HG02623 (cell line): ENCODE measurements at regions not wholly inside any gene's neighbourhood (a gene's known extent, or its start where the extent isn't known, plus 50 kb on each side); places are given as distances from the start of the nearest gene placed in this dataset.

Experiments
- ATAC-seq: cut with Tn5 transposase; IDR thresholded peaks from one replicate; pipeline ENCODE4 v1.9.1; 2021; ENCODE audit warnings: moderate library complexity; ENCODE audit not compliant: unreplicated experiment

DNA sequence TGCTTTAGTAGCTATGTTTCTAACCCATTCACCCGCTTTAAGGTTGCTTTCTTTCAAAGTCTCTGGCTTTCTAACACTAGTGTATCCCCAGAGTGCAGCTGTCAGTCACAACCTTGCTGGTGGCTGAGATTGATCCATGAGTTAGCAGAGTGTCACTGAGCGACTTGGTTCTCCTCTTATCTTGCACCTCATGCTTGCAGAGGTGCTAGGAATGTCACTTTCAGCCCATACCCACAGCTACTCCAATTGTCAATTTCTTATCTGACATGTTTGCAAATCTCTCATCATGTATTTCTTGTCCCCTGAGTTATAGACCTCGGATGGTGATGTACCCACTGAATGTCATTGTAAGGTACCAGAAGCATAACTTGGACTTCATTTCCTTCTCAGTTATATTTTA lies 1110.2 kb downstream of the GALC start:
- ATAC-seq, result no peak

DNA sequence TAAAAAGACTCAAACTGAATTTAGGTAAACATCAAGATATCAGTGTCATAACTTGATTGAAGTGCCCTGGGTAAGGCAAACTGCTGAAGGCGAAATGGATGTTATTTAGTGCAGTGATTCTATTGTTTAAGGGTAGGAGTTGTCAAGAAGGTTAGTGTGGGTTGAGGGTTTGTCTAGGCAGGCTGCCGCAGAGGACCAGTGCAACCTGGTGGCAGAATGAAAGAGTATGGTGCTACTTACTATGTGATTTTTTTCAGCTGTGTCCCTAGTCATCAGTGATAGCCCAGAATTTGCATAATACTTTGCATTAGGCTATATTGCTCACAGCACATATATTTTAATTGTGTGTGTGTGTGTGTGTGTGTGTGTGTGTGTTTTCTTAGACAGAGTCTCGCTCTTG lies 1127.0 kb downstream of the GALC start:
- no peak for ATAC-seq

GRCh38 chr14:86858591-86858990 lies 1134.4 kb downstream of the GALC start:
- no peak for ATAC-seq

GRCh38 chr14:86858031-86858430 lies 1135.0 kb downstream of the GALC start:
- no peak for ATAC-seq

GRCh38 chr14:86852530-86852929 lies 1140.5 kb downstream of the GALC start:
- ATAC-seq, result no peak

- ATAC-seq, result no peak
Measured at GRCh38 chr14:86847140-86847539, 1145.8 kb downstream of the GALC start.

DNA sequence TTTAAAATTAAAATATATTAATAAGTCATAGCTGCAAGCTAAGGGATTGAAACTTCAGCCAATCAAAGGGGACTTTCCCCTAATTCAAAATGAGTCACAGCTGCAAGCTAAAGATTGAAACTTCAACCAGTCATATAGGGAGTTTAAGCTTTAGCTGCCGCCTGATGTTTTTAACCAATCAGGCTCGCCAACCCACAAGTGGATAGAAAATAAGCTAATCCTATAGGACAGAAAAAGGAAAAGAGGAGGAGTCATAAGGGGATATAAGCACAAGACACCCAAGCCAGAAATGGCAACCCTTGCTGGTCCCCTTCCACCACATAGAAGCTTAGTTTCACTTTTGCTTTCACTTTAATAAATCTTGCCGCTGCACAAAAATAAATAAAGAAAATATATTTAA lies 1154.6 kb downstream of the GALC start:
- no peak for ATAC-seq

DNA sequence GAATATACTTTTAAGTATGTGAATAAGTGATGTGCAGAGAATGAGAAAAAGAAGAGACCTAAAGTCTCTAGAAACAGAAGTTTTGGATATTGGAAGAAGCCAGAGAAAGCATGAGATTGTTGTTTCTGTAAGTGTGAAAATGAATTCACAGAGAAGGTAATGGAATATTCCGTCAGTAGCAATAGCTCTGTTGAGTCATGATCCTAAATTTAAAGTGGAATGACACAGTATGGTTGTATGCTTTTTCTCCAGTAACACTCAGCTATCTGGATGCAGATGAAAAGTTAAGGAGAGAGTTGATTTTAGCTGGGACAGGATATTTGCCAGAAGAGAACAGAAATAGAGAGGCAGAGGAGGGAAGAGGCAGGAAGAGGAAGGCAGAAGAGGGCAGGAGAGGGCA lies 1166.3 kb downstream of the GALC start:
- no peak for ATAC-seq

DNA sequence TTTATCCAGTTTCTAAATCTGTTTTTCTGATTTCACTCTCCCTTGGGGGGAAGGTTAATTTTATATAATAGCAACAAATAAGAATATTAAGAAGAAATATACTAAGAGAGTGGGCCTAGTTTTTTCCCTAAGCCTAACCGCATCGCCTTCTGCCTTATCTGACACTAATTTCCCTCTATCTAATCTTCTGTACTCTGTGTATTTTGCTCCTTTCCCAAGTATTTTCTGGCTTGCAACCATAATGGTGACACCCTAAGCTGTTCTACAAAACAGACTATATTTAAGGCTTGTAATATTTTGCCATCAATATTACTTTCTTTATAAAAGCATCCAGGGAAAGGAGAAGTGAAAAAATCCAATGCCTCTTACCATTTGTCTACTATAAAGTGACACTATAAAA lies 1168.8 kb downstream of the GALC start:
- no peak for ATAC-seq

DNA sequence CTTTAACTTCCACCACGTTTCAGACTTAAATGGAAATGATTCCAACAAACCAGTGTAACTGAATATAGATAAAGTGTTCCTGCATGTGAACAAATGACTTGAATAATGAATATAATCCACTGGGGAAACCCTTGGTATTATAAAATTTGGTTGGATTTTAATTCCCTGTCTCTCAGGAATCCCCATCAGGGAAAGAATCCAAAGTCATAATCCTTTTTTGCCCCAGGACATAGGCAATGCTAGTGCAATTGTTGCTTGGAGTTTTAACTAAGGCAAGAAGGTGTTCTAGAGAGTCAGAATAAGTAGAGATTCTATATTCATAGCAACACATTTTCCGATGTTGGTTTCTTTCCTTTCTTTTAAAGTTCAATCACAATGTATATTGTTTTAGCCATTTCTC lies 1169.4 kb downstream of the GALC start:
- ATAC-seq, result no peak

DNA sequence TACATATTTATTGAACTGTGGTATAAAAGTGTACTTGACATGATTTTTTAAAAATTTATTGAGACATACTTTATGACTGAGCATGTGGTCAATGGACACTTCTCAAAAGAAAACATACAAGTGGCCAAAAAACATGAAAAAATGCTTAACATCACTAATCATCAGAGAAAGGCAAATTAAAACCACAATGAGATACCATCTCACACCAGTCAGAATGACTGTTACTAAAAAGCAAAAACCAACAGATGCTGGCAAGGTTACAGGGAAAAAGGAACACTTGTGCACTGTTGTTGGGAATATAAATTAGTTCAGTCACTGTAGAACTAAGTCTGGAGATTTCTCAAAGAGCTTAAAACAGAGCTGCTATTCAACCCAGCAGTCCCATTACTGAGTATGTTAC lies 1177.6 kb downstream of the GALC start:
- ATAC-seq, result no peak

DNA sequence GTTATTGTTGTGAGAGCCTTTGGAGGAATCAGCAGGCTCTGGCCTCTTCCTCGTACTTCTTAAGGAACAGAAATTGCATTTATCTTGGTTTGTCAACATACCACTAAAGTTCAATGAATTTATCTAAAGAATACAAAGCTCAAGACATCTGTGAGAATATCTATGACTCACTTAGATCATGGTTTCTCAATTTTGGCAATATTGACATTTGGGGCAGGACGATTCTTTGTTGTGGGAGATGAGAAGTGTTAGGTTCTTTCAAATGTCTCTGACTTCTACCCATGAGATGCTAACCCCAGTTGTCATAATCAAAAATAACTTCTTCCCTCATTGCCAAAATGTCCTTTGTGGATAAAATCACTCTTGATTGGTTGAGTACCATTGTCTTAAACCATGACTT lies 1190.3 kb downstream of the GALC start:
- no peak for ATAC-seq

DNA sequence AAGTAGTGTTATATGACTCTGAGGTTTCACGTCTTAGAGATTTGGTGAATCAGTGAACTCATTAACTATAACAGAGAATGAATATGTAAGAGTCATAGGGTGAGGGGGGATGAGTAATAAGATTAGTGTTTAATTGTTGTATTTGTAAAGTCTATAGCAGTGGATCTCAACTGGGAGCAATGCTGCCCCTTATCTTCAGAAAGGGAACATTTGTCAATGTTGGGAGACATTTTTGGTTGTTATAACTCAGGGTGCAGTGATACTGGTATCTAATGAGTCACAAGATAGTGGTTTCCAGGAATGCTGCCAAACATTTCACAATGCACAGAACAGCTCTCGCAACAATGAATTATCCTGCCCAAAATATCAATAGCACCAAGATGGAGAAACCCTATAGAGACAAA lies 1193.7 kb downstream of the GALC start:
- ATAC-seq, result no peak

DNA sequence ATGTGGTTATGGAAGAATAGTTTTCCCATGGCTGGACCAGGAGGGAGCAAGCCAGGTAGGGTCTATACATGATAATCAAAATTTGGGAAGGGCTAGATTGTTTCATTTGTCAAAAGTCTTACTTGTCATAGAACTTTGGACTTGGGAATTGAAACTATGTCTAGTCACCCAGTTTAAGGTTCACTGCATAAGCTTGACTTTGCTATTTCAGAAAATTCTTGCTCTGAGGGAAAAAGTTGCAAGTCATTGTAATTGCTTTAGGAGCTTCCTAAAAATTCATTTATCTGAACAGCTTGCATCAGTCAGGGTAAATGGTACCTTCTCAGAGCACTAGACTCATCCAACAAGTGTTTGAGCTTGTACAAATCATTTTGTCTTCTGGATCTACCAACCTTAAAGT lies 1194.7 kb downstream of the GALC start:
- no peak for ATAC-seq

GRCh38 chr14:86797075-86797351 lies 1196.0 kb downstream of the GALC start:
- ATAC-seq, result no peak

- ATAC-seq, result no peak
Measured at GRCh38 chr14:86796221-86797074, 1196.5 kb downstream of the GALC start.

DNA sequence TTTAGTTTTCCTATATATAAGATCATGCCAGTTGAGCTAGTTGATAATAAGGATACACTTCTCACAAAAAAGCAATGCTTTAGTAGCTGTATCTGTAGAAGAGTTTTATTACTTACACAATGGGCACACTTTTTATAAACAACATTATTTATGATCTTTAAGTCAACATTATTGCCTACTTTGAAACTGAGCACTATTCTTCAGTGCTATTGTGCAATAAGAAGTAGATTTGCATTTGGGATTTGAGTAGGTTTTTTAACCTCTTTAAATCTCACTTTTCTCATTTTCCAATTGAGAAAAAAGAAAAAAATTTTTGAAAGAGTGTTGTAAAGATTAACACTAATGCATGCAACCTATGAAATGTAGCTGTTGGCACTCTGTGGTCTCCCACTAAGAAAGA lies 1198.3 kb downstream of the GALC start:
- no peak for ATAC-seq

- ATAC-seq, result no peak
Measured at GRCh38 chr14:86790408-86791364, 1202.3 kb downstream of the GALC start.

DNA sequence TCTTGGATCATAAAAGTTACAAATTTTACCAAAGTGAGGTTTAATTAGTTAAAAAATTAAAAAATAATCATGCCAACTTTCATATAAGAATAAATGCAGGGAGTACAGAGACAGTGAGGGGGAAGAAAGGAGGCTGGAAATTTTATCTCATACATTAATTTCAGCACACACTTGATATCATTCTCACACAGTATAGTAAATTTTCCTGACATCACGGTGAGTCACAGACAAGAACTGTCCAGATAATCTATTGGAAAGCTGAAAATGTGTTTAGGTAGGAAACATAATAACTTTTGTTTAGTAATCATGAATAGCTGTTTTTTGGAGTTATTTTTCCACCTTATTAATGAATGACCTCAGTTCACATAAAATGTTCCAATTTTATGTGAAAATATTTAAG lies 1204.8 kb downstream of the GALC start:
- ATAC-seq, result no peak

GRCh38 chr14:86787717-86788116 lies 1205.3 kb downstream of the GALC start:
- ATAC-seq, result no peak

DNA sequence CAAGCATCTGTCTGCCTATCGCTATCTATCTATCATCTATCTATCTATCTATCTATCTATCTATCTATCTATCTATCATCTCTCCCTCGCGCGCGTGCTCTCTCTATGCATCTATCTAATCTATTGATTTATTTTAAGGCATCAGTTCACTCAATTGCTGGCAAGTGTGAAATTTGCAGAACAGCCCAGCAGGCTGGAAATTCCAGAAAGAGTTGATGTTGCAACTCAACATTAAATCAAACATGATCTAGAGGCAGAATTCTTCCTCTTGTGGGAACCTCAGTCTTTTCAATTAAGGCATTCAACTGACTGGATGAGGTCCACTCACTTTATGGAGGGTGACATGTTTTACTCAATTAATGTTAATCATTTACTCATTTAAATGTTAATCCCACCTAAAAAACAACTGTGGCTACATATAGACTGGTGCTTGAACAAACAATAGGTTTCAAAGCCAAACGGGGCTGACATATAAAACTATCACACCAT lies 1210.8 kb downstream of the GALC start:
- no peak for ATAC-seq

DNA sequence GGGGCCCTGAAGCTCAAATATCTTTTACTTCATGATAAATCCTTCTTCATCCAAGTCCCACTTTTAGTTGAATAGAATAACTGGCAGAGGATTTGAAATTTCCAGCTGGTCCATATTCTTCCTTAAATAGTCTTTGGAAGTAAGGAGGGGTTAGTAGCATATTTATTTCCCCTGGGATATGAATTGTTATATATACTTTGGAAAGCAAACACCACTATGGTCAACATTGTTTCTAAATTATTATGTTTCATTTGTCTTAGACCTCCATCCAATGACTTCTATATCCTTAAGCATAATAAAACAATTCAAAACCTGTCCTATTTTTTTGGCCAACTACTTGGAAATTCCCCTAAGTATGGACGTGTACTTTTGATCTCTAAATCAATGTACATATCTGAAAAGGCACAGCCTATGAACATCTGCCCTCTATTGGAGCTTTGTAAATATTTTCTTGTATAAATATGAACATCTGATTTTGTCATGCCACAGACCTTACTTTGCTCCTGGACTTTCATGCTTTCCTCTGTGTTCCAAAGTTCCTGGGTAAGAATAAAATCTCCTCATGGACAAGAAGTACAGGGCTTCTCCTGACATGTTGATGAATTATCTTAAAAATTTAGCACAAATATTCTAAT lies 1212.0 kb downstream of the GALC start:
- ATAC-seq, result no peak
